Nephron progenitor cell (in vitro differentiated cells): ENCODE measurements at regions not wholly inside any gene's neighbourhood (a gene's known extent, or its start where the extent isn't known, plus 50 kb on each side); places are given as distances from the start of the nearest gene placed in this dataset.

Experiments
- DNase-seq: peaks from one replicate; pipeline ENCODE4 v3.0.0; 2021
- H3K27ac Mint-ChIP-seq: 2 replicates; pipeline ENCODE4 v1.8.0; 2021; ENCODE audit warnings: mild to moderate bottlenecking, moderate library complexity, mixed read lengths
- H3K27me3 Mint-ChIP-seq: 2 replicates; pipeline ENCODE4 v1.8.0; 2021; ENCODE audit warnings: mild to moderate bottlenecking, low read depth, mixed read lengths; ENCODE audit not compliant: poor library complexity
- H3K36me3 Mint-ChIP-seq: 2 replicates; pipeline ENCODE4 v1.8.0; 2021; ENCODE audit warnings: low read depth, mixed read lengths
- H3K4me1 Mint-ChIP-seq: 2 replicates; pipeline ENCODE4 v1.8.0; 2021; ENCODE audit warnings: mixed read lengths
- H3K4me3 Mint-ChIP-seq: 2 replicates; pipeline ENCODE4 v1.8.0; 2021; ENCODE audit warnings: mild to moderate bottlenecking, moderate library complexity, mixed read lengths
- H3K9me3 Mint-ChIP-seq: 2 replicates; pipeline ENCODE4 v1.8.0; 2021; ENCODE audit warnings: mild to moderate bottlenecking, moderate library complexity, mixed read lengths
- TF ChIP-seq, protein P1 (sequence below): fragments of 200-600 bp; sonication (generic); IDR thresholded peaks from 2 replicates; pipeline ENCODE4 v1.5.0; 2021; ENCODE audit warnings: antibody characterized with exemption

DNA sequence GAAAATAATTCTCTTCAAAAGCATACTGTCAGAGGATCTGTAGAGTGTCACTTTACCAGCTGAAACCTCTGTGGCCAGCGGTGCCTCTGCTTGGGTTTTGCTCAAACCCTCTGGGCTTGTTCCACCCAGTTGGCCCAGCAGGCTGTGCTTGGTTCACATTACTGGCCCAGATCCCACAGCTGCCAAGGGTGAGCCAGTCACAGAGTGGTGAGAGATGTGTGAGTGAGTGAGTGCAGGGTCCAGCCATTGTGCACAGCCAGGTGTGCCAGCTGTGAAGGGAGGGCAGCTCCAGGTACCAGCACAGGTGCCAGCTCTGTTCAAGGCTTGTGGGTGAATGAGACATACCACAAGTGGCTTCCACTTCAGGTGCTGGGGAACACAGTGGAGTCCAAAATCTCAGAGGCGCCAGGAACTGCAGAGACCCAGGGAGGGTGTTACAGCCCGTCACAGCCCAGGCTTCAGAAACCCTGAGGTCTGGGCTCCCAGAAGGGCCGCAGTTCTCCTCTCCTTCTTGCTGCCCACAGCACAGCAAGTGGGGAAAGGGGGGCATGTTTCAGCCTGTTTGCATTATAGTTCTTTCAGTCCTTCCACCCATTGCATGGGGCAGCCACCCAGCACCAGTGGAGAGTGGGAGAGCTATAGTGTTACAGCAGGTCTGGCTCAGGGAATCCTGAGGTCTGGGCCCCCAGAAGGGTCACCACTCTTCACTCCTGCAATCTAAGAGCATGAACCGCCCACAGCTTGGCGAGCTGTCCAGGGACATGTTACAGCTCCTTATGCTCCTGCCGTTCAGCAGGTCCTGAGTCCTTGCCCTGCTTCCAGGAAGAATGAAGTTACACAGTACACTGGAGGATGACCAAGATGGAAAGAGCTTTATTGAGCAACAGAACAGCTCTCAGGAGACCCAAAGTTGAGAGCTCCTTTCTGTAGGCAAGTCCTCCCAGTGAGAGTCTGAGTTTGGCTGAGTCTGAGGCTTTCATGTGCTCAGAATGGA, 931.7 kb upstream of the SORCS1 start:
- Mint-ChIP-seq H3K27me3 (peaks cover 2% of the 10 kb centered on the region), H3K36me3 (no peaks in the 10 kb centered on the region), H3K9me3 (no peaks in the 10 kb centered on the region), H3K4me3 (no peak overlapping the region), H3K27ac (no peak overlapping the region), H3K4me1 (no peaks in the 10 kb centered on the region)
- TF ChIP-seq, protein P1, sequence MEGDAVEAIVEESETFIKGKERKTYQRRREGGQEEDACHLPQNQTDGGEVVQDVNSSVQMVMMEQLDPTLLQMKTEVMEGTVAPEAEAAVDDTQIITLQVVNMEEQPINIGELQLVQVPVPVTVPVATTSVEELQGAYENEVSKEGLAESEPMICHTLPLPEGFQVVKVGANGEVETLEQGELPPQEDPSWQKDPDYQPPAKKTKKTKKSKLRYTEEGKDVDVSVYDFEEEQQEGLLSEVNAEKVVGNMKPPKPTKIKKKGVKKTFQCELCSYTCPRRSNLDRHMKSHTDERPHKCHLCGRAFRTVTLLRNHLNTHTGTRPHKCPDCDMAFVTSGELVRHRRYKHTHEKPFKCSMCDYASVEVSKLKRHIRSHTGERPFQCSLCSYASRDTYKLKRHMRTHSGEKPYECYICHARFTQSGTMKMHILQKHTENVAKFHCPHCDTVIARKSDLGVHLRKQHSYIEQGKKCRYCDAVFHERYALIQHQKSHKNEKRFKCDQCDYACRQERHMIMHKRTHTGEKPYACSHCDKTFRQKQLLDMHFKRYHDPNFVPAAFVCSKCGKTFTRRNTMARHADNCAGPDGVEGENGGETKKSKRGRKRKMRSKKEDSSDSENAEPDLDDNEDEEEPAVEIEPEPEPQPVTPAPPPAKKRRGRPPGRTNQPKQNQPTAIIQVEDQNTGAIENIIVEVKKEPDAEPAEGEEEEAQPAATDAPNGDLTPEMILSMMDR: no peak
- no peak for DNase-seq

DNA sequence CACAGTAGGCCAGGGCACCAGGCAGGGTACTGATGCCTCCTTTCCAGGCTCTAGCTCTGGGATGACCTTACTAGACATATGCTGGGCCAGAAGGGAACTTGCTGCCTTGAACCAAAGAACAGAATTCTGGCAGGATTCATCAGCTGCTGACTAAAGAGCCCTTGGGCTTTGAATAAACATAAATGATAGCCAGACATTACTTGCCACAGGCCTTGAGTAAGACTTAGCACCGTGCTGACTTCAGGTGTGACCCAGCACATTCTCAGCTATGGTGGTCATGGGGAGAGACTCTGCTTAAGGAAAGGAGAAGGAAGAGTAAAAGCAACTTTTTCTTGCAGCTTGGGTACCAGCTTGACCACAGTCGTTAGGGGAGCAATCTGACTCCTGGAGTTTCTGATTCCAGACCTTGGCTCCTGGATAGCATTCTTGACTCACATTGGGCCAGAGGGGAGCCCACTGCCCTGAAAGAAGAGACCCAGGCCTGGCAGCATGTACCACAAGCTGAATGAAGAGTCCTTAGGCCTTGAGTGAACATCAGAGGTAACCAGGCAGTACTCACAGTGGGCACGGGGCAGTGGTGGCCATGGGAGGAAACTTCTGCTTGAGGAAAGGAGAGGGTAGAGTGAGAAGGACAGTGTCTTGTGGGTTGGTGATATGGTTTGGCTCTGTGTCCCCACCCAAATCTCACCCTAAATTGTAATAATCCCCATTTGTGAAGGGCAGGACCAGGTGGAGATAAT, 926.1 kb upstream of the SORCS1 start:
- H3K27me3 Mint-ChIP-seq: no peaks in the 10 kb centered on the region
- H3K36me3 Mint-ChIP-seq: no peaks in the 10 kb centered on the region
- H3K4me3 Mint-ChIP-seq: no peak overlapping the region

DNA sequence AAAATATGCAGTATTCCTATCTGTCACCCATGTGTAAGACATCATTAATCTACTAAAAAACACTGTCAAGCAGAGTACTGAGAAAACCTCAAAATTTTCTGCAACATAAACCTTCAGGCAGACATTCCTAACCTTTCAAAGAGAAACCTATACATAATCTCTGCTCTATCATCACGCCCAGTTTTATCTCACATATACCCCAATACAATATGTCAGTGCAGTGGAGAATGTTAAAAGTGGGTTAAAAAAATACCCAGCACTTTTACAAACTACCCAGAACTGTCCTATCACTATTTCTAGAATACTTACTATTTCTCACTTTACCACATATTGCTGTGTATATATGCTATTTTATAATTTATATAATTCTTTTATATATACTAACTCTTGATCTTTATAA, 922.0 kb upstream of the SORCS1 start:
- Mint-ChIP-seq H3K27me3 (no peaks in the 10 kb centered on the region), H3K27ac (no peak overlapping the region), H3K9me3 (no peaks in the 10 kb centered on the region), H3K36me3 (no peaks in the 10 kb centered on the region), H3K4me3 (no peak overlapping the region), H3K4me1 (no peaks in the 10 kb centered on the region)
- DNase-seq: no peak
- TF ChIP-seq, protein P1: no peak

More for the DNA sequence above, 926.1 kb upstream of the SORCS1 start:
- DNase-seq: no peak
- H3K9me3 Mint-ChIP-seq: no peaks in the 10 kb centered on the region
- H3K4me1 Mint-ChIP-seq: no peaks in the 10 kb centered on the region
- no peak overlapping the region for H3K27ac Mint-ChIP-seq
- TF ChIP-seq, protein P1: no peak

DNA sequence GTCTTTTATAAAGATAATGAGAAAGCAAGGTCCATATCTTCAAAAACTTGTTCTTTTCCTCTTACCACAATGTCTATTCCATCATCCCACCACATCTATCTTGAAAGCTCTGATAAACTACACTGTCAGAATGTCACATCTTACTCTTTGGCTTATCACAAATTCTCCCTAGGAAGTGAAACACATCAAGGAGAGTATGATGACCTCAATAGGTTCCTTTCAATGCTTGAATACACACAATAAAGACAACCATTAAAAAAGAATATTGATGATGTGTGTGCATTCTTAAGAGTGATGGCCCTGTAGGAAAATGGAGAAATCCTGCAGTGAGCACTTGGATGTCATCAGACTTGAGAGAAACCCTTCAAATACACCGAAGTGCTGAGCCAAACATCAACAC, 918.1 kb upstream of the SORCS1 start:
- Mint-ChIP-seq H3K4me1 (no peaks in the 10 kb centered on the region), H3K4me3 (no peak overlapping the region), H3K36me3 (no peaks in the 10 kb centered on the region), H3K27ac (no peak overlapping the region), H3K27me3 (no peaks in the 10 kb centered on the region), H3K9me3 (no peaks in the 10 kb centered on the region)
- TF ChIP-seq, protein P1: no peak
- no peak for DNase-seq

DNA sequence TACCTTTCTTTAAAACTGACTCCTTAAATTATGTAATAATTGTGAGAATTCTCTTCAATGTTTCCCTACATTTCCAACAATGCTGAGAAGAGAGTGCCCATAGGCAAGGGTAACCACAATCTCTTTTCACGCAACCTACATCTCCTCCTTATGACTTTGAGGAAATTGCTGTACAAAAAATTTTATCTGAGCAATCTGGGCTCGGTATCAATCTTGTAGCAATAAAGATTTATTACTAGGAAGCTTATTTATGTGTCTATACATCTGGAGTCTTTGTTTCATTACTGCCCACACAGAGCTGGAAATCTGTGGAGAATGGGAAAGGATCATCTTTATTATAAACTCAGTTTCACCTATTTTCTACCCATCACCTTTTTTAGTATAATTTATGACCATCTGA, 913.8 kb upstream of the SORCS1 start:
- no peaks in the 10 kb centered on the region for H3K4me1 Mint-ChIP-seq
- H3K27ac Mint-ChIP-seq: no peak overlapping the region
- DNase-seq: no peak
- TF ChIP-seq, protein P1: no peak
- no peaks in the 10 kb centered on the region for H3K9me3 Mint-ChIP-seq
- no peaks in the 10 kb centered on the region for H3K36me3 Mint-ChIP-seq
- no peak overlapping the region for H3K4me3 Mint-ChIP-seq
- no peaks in the 10 kb centered on the region for H3K27me3 Mint-ChIP-seq
